ENCODE measurements at regions not wholly inside any gene's neighbourhood (a gene's known extent, or its start where the extent isn't known, plus 50 kb on each side); places are given as distances from the start of the nearest gene placed in this dataset.

DNA sequence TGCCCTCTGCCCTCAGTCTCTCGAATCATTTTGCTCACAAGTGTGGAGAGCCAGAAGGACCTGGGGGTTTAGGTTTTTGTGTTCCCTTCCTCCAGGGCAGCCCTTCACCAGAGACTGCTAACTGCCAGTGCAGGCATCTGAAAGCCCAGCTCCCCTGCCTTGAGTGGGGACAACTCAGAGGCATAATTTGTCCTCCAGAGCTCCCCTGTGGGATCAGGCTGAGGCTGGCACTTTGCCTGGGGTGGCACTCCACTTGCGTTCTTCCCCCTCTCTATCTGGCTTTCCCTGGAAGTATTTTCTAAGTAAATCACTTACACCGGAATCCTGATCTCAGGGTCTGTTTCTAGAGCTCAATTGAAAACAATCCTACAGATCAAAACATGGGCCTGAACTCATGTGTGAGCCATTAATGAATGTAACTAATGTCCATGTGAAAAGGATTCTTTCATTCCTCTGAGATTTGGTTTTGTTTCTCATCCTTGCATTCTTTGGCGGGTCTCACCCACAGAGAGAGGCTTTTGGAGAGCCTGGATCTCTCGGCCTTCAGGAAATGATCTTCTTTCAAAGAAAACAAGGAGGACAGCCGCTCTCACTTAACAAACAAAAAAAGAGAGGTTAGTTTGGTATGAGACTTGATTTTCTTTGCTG is 125.7 kb upstream of the RIPOR2 start:
- no peak for DNase-seq (ENCODE audit: extremely low read depth, low read depth, low spot score)

DNA sequence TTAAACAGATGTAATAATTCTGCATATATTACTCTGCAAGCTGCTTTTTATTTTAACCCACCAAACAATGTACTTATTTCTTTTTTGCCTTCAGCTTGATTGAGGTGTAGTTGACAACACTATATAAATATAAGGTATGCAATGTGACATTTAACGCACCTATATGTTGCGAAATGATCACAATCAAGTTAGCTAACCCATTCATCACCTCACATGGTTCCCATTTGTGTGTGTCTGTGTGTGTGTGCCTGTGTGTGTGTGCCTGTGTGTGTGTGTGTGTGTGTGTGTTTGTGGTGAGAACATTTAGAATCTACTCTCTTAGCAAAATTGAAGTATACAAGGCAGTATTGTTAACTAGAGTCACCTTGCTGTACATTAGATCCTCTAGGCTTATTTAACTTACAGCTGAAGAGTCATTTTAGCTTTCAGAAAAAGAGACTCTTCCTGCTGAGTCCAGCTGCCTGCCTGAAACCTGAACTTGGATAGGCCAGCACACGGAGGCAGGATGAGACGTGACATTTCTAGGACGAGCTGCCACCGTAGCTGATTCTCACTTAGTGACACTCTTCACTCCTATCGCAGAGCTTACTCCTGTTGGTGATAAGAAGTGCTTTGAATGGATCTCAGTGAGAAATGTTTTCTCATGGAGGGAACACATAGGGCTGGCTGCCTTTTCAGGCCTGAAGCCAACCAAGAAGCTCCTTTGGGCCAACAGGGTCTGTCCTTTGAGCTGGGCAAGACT is 126.5 kb upstream of the RIPOR2 start:
- no peak for DNase-seq (ENCODE audit: extremely low read depth, low read depth, low spot score)

DNA sequence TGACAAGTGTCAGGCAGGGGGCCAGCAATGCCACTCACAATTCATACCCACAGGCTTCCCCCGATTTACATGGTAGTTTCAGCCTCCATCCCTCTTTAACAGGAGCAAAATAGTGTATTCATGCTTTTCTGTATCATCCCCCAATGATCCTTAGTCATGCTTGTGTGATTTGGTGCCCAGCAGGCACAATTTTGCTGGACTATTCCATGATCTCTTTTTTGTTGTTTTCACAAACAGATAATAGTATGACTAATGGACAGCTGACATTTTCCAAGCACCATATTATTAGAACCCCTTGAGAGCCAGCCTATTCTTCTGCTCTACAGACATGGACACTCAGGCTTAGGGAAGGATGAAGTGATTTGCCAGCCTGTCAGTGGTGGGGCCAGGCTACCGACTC is 128.2 kb upstream of the RIPOR2 start:
- no peak for DNase-seq (ENCODE audit: extremely low read depth, low read depth, low spot score)

DNA sequence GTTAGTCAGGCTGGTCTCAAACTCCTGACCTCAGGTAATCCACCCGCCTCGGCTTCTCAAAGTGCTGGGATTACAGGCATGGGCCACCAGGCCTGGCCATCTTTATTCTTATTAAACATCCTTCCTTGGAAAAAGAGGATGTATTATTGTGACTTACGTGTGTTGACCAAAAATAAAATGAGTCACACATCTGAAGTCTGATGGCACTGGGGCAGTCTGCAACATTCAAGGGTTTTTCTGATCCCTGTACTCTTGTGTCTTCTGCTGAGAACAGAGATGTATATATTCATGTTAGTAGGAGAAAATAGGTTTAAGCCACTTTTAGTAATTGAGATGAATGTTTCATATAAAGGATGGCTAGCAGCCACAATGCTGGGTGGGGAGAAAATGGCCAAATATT is 129.9 kb upstream of the RIPOR2 start:
- no peak for DNase-seq (ENCODE audit: extremely low read depth, low read depth, low spot score)

DNA sequence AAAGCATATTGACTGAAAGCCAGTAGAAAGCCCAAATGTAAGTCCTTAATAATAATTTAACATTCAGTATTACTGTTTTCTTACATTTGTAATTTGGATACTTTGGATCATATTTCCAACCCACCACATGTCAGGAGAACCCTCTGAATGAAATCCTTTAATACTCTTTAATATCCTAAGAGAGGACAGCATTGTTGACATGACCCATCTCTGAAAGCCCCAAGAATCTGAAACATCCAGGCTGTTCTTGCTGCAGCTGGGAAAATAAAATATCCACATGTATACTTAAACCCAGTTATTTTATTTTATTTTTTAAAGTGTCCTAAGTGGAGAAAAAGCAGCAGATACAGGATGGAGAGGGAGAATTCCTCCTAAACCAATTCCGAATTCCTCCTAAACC is 130.8 kb upstream of the RIPOR2 start:
- no peak for DNase-seq (ENCODE audit: extremely low read depth, low read depth, low spot score)

DNA sequence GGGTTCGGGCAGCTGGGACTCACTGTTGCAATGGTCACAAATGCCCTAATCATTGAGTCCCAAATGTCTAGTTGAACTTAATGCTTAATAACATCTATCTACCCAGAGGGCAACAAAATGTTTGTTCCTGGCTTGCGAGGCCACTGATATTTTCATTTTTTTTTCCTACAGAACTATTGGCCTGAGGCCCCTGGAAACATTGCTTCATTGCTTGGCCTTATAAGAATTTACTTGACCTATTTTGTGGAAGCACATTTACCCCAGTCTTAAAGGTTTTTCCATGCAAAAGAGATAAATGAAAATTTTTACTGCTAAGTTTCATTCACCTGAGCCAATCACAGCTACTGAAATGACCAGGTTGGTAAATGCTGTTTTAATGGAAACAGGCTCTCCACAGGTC is 133.1 kb upstream of the RIPOR2 start:
- DNase-seq (ENCODE audit: extremely low read depth, low read depth, low spot score): no peak

DNA sequence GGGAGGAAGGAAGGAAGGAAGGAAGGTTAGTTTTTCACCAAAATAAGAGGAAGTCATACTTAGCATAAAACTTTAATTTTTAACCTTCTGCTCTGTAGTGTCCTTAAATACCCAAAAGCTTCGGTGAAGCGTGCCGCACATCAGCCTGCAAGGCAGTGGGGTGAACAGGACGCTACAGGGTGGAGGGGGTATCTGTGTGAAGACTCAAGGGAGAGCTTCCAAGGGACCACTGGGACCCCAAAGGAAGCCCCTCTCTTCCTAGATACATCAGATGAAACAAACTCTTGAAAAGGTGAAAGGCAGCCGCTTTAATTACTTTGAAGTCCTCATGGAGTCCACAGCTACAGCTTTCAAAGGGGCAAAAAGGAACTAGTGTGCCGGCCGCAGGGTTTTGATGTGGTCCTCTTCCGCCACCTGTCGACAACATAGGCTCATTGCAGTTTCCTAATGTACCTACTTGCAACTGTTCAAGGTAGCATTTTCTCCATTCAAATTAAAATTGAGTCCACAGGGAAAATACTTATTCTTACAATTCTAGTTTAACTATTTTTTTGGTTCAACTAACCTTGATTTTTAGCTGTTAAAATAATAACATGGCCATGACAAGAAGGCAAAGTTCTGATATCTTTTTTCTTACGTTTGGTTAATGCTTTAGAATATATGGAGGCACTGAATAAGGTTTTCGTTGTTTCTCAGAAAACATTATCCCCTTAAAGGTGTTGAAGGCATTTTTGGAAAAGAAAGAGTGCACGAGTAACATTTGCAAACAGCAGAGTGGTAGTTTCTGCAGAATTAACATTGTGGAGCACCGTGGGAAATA is 135.0 kb upstream of the RIPOR2 start:
- peak; percentile 60 for DNase-seq (ENCODE audit: extremely low read depth, low read depth, low spot score)

DNA sequence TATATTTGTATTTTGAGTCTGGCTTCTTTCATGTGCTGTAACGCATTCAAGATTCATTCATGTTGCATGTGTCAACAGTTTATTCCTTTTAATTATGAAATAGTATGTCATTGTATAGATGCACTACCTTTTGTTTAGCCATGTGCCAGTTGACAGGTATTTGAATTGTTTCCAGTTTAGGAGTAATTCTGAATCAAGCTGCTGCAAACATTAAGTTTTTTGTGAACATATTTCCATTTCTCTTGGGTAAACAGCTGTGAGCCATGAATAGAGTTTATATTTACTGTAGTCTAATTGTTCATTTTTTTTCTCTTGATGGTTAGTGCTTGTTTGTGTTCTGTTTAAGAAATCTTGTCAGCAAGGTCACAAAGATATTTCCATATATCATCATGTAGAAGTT is 142.4 kb upstream of the RIPOR2 start:
- DNase-seq (ENCODE audit: extremely low read depth, low read depth, low spot score): no peak

DNA sequence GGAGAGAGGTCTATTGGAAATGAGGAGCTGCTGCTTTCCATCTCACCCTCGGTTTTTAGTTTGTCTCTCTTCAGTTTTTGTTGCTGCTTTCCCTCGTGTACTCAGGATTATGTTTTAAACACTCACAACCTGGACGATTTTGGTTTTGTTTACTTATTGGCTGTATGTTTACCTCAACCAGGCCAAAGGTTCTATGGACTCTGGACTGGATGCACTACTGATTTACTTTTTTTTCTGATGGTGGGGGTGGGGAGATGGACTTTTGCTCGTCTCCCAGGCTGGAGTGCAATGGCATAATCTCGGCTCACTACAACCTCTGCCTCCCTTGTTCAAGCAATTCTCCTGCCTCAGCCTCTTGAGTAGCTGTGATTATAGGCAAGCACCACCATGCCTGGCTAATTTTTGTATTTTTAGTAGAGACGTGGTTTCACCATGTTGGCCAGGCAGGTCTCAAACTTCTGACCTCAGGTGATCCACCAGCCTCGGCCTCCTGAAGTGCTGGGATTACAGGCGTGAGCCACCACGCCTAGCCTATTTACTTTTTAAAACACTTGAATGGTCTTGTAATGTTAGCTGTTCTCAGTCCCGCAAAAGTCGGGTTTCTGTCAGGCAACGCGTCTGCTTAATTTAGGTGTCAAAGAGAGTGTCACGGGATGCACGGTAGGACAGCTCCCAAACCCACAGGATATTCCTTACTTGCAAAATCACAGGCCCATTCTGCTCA is 148.2 kb upstream of the RIPOR2 start:
- DNase-seq (ENCODE audit: extremely low read depth, low read depth, low spot score): no peak

DNA sequence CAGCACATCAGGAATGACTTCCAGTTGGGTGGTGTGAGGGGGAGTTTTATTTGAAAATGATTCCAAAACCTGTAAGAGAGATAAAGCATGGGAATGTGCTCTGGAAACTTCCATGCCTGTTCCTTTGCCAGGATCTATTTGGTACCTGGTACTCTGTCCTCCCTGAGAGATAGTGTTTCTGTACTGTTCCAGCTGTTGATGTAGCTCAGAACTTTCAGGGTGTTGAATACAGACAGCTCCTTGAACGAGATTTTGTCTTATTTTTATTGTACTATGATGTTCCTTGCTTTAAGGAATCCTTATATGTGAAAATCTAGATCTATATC is 148.7 kb upstream of the RIPOR2 start:
- no peak for DNase-seq (ENCODE audit: extremely low read depth, low read depth, low spot score)

DNA sequence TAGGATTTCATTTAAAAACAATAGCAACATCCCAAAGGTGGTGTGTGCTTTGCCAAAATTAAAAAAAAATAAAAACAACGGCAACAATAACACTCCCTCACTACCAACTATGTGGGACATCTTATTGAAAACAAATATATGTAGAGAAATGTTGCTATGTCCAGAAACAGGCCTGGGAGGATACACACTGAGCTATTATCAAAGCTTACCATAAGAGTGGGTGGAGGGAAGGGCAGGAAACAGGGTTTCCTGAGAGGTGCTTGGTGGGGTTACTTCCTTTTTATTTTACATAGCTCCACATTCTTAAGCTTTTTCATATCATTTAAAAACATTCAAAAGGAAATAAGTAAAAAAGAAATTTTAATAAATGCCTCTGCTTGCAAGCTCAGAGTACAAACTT is 150.0 kb upstream of the RIPOR2 start:
- peak; percentile 88 for DNase-seq (ENCODE audit: extremely low read depth, low read depth, low spot score)

DNA sequence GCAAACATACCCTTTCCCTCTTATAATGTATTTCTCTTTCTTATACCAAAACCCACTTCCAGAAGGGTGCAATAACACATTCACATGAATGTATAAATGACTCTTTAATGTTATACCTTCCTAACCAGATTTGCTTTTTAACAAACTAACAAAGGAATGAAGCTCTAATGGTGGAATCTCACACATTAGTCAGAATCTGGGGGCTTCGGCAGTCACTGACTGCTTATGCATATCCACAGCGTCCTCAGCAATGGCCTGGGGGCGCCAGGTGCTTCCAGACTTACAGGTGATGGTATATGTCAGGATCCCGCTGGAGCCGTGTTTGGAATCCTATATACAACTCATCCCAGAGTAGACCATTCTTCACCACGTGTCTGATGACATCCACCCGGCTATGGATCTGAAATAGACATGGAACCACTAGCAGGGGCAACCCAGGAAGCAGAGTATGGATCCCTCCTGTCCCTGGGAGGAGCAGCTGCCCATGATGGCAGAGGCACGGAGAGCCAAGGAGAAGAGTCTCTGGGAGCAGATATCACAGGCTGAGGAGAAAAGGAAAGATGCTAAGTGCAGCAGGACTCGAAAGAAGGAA is 150.8 kb upstream of the RIPOR2 start:
- no peak for DNase-seq (ENCODE audit: extremely low read depth, low read depth, low spot score)

DNA sequence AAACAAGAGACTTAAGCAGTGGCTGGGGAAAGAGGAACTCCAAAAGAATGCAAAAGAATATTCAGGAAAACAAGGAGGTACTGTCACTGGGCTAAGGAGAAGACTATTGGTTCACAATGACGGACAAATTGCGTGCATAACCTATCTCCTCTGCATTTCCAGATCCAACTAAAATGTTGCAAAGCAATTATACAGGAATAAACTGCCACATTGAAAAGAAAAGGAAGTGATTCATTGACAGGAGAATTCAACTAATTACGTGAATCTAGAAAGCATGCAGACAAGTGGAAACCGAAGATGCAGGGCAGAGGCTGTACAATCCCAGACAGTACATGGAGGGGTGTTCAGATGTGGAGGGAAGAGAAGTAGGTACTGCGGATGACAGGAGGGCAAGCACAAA is 152.8 kb upstream of the RIPOR2 start:
- peak; percentile 82 for DNase-seq (ENCODE audit: extremely low read depth, low read depth, low spot score)

DNA sequence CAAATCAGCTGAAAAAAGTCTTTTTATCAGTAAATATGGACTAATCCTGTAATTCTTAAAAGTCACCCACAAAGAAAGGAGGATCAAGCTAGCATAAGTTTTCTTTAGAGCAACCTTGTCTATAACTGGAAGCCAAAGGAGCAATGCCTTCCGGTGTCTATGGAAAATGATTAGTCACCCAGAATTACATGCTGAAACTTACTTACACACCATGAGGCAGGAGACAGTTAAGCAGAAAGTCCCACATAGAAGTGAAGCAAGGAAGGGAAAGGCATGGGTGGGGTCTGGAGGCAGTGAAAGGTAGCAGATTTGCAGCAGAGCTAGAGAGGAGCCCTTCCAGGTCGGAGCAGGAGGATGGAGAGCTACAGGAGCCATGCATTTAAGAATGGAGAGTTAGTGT is 153.7 kb upstream of the RIPOR2 start:
- DNase-seq (ENCODE audit: extremely low read depth, low read depth, low spot score): no peak

DNA sequence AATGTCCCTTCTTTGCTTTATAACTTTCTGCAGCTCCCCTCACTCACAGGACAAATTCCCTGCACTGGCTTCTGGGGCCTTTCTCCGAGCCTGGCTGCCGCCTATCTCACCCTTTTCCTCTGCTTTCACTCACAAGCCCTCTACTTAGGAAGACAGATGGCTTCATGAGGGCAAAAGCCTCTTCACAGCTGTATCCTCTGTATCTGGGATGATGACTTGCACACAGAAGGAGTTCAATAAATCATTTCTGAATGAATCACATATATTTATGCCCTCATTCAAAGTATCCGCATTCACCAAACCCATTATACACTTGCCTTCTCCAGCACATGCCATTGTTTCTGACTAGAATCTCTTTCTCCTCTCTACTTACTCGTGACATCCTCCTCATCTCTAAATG is 159.0 kb upstream of the RIPOR2 start:
- DNase-seq (ENCODE audit: extremely low read depth, low read depth, low spot score): no peak

DNA sequence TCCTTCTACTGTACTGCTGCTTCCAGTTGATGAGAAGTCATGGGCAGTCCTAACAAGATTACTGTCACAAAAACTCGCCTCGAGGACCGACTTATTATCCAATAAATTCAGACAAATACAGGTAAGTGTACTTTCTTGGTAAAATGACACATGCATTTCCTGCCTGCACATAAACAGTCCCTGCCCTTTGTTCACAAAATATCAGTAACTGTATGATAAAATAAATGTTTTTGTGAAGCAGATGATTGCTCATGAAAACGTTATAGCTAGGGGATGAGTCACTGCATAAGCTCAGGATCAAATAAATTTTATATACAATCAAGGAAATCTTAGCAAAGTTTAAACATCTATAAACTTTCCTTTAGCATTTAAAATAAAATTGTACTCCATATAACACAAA is 164.5 kb upstream of the RIPOR2 start:
- no peak for DNase-seq (ENCODE audit: extremely low read depth, low read depth, low spot score)

DNA sequence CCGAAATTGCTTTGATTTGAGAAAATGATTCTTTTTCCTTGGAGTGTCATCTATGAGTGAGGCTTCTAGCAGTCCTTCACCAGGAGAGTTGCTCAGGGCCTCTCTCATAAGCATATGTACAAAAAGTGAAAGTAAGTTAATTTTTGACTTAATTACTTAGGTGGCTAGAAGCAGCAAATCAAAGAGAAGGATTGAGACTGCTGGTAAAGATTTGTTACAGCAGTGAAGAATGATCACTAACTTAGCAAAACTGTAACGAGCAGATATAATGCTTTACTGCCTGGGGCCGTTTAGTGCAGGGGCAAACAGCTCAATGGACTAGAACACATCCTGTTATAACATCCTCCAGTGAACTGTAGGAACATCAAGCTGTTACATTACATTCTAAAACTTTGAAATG is 167.8 kb upstream of the RIPOR2 start:
- no peak for DNase-seq (ENCODE audit: extremely low read depth, low read depth, low spot score)

DNA sequence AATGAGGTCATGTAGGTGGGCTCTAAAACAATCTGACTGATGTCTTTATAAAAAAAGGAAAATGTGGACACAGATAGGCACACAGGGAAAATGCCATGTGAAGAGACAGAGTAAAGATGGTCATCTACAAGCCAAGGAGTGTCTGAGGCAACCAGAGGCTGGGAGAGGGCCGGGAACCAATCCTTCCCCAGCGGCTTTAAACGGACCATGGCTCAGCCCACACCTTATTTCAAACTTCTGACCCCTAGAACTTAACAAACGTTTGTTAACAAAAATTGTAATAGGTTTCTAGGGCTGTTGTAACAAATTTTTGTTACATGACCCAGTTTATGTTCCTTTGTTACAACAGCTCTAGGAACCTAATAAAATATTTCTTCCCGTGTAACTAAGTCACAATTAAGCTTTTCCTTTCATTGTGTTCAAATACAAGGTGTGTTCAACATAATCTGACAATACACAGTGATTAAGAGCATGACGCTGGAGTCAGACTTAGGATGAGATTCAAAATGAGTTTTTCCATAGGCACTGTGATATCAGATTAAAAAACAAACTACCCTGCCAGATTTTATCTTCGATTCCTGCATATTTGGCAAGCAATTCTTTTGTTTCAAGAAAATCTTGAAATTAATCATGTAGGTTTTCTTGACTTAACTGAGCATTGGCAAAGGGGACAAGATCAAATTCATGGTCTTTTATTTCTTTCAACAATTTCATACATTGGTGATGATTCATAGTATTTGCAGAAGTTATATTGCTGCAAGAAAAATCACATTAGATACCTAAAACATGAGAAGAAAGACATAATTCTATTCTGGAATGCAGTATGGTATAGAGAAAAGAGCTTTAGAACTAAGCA is 169.5 kb upstream of the RIPOR2 start:
- no peak for DNase-seq (ENCODE audit: extremely low read depth, low read depth, low spot score)

DNA sequence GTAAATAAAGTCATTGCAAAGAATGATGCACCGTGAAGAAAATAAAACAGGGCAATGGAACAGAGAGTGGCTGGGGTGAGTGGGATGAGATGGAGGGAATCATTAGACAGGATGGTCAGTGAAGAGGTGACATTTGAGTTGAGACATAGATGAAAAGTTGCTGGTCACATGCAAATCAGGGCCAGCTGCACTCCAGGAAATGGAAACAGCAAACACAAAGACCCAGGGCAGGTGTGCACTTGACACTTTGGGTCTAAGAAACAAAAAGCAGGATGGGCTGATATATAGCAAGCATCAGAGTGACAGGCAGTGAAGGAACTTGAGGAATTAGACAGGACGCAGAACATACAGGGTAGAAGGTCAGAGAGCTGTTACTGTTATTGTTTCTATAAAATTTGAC is 171.5 kb upstream of the RIPOR2 start:
- DNase-seq (ENCODE audit: extremely low read depth, low read depth, low spot score): no peak

DNA sequence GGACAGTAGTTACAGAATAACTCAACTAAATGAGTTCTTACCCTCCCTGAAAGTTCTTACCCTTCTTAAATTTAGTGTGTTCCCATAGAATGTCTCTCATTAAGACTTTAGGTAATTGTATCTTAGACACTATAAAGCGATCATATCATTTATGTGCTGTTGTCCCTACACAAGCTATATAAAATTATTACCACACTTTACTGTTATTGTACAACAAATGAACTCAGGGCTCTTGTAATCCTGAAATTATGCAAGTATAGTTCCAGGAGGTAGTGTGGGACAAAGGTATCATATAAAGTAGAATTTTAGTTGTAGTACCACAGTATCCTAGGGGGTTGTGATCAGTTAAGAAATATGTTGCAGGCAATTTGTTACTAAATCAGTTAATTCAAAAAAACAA is 167.4 kb upstream of the CARMIL1 start:
- DNase-seq (ENCODE audit: extremely low read depth, low read depth, low spot score): no peak

All from glomerular endothelial cell (primary cell).